Keratinocyte (primary cell): ENCODE measurements at regions not wholly inside any gene's neighbourhood (a gene's known extent, or its start where the extent isn't known, plus 50 kb on each side); places are given as distances from the start of the nearest gene placed in this dataset.

Experiments
- DNase-seq: peaks from one replicate; pipeline ENCODE4 v3.0.0-alpha.2; 2011; ENCODE audit warnings: low read depth, missing footprints, low spot score
- FAIRE-seq: peaks from 2 replicates; lab custom pipeline; 2011; peaks lifted over from hg19 to GRCh38; lab: Jason Lieb, UNC
- H2AFZ ChIP-seq: 2 replicates; pipeline ENCODE4 v1.6.0; 2012; ENCODE audit warnings: low read length, control low read depth, inconsistent platforms; ENCODE audit not compliant: control insufficient read depth
- H3K27ac ChIP-seq: 2 replicates; pipeline ENCODE4 v1.5.1; 2011; ENCODE audit warnings: low read length; ENCODE audit not compliant: control insufficient read depth, insufficient read depth
- H3K27me3 ChIP-seq: 3 replicates; pipeline ENCODE4 v1.6.0; 2011; ENCODE audit warnings: low read length; ENCODE audit not compliant: control insufficient read depth, insufficient read depth; ENCODE audit errors: extremely low read depth
- H3K36me3 ChIP-seq, 2 experiments: 2 replicates in 1 of 2; 3 replicates in 1 of 2; pipeline ENCODE4 v1.5.1; 2011; ENCODE audit warnings: low read length in 2 of 2, mild to moderate bottlenecking in 1 of 2; ENCODE audit not compliant: control insufficient read depth in 2 of 2, insufficient read depth in 2 of 2; ENCODE audit errors: extremely low read depth in 1 of 2
- H3K4me1 ChIP-seq: 3 replicates; pipeline ENCODE4 v1.5.1; 2011; ENCODE audit warnings: low read length; ENCODE audit not compliant: control insufficient read depth, insufficient read depth; ENCODE audit errors: extremely low read depth
- H3K4me2 ChIP-seq: 3 replicates; pipeline ENCODE4 v1.6.0; 2011; ENCODE audit warnings: low read depth, low read length; ENCODE audit not compliant: control insufficient read depth, insufficient read depth; ENCODE audit errors: extremely low read depth
- H3K4me3 ChIP-seq, 3 experiments: fragments of 200-600 bp in 1 of 3; sonication (generic) in 1 of 3; 2 replicates in 2 of 3; 3 replicates in 1 of 3; pipeline ENCODE4 v1.5.1; 2011 to 2016; ENCODE audit warnings: low read length in 3 of 3, mild to moderate bottlenecking in 3 of 3, control low read depth in 2 of 3, inconsistent platforms in 1 of 3, low read depth in 1 of 3, mixed read lengths in 1 of 3, mixed run types in 1 of 3, moderate library complexity in 1 of 3; ENCODE audit not compliant: control insufficient read depth in 2 of 3, insufficient read depth in 2 of 3; ENCODE audit errors: extremely low read depth in 1 of 3
- H3K79me2 ChIP-seq: 2 replicates; pipeline ENCODE4 v1.6.0; 2012; ENCODE audit warnings: low read length; ENCODE audit not compliant: control insufficient read depth, insufficient read depth
- H3K9ac ChIP-seq: 3 replicates; pipeline ENCODE4 v1.6.0; 2011; ENCODE audit warnings: low read length; ENCODE audit not compliant: control insufficient read depth, insufficient read depth; ENCODE audit errors: extremely low read depth
- H3K9me1 ChIP-seq: 3 replicates; pipeline ENCODE4 v1.6.0; 2011; ENCODE audit warnings: low read length; ENCODE audit not compliant: control insufficient read depth, insufficient read depth; ENCODE audit errors: extremely low read depth
- H3K9me3 ChIP-seq: 2 replicates; pipeline ENCODE4 v1.5.1; 2012; ENCODE audit warnings: low read depth, low read length; ENCODE audit not compliant: control insufficient read depth
- H4K20me1 ChIP-seq: 3 replicates; pipeline ENCODE4 v1.6.0; 2011; ENCODE audit warnings: low read length; ENCODE audit not compliant: control insufficient read depth, insufficient read depth; ENCODE audit errors: extremely low read depth
- EZH2 ChIP-seq: IDR thresholded peaks from one replicate; pipeline ENCODE4 v1.6.1; 2012; ENCODE audit warnings: inconsistent platforms, mild to moderate bottlenecking, low read length, moderate library complexity
- dilution Hi-C: fragments of 300-500 bp; cut with MboI; formaldehyde crosslinking; loops from one replicate; pipeline ENCODE4 v1.7.0; 2020; ENCODE audit warnings: low sequenced_read_pairs; ENCODE audit not compliant: extremely low pct_ligation_motif_present
- TF ChIP-seq, protein P1 (sequence below), 3 experiments: IDR thresholded peaks in 1 of 3; conservative IDR thresholded peaks in 1 of 3; optimal IDR thresholded peaks in 1 of 3; 2 replicates in 2 of 3; 3 replicates in 1 of 3; pipeline versions ENCODE3 to v1.5.1; 2011; ENCODE audit warnings: low read length in 3 of 3, mild to moderate bottlenecking in 3 of 3, moderate library complexity in 2 of 3, control low read depth in 1 of 3, inconsistent platforms in 1 of 3; ENCODE audit not compliant: insufficient read depth in 2 of 3; ENCODE audit errors: extremely low read depth in 1 of 3

DNA sequence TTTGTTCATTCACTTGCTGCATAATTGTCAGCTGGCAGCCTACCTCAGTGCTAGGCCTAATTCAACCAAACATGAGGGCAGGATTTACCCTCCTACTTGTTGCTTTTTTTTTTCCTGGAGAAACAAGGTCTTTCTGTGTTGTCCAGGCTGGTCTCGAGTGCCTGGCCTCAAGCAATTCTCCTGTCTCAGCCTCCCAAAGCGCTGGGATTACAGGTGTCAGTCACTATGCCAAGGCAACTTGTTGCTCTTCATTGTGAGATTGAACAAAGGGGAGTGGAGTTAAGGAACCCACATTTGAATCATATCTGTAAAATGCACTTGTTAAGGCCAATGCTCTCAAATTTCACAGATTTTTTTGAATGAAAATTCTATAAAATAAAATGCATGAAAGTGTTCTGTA is 380.5 kb downstream of the TMEM161B start:
- H3K4me2 ChIP-seq, result no peak overlapping the region
- no peak for TF ChIP-seq EZH2
- TF ChIP-seq, protein P1, sequence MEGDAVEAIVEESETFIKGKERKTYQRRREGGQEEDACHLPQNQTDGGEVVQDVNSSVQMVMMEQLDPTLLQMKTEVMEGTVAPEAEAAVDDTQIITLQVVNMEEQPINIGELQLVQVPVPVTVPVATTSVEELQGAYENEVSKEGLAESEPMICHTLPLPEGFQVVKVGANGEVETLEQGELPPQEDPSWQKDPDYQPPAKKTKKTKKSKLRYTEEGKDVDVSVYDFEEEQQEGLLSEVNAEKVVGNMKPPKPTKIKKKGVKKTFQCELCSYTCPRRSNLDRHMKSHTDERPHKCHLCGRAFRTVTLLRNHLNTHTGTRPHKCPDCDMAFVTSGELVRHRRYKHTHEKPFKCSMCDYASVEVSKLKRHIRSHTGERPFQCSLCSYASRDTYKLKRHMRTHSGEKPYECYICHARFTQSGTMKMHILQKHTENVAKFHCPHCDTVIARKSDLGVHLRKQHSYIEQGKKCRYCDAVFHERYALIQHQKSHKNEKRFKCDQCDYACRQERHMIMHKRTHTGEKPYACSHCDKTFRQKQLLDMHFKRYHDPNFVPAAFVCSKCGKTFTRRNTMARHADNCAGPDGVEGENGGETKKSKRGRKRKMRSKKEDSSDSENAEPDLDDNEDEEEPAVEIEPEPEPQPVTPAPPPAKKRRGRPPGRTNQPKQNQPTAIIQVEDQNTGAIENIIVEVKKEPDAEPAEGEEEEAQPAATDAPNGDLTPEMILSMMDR (optimal IDR thresholded peaks at IDR 0.05 in 1 of 3, IDR thresholded peaks at IDR 0.05 in 1 of 3, conservative IDR thresholded peaks at IDR 0.05 in 1 of 3; ENCODE audit: extremely low read depth in 1 of 3, insufficient read depth in 2 of 3, low read length in 3 of 3), result no peak
- no peaks in the 10 kb centered on the region for H4K20me1 ChIP-seq
- no peak for DNase-seq
- no peaks in the 10 kb centered on the region for H3K9me1 ChIP-seq
- H3K9ac ChIP-seq, result no peak overlapping the region
- H3K9me3 ChIP-seq, result no peaks in the 10 kb centered on the region
- no peaks in the 10 kb centered on the region for H3K79me2 ChIP-seq
- H3K4me1 ChIP-seq, result no peaks in the 10 kb centered on the region
- H3K4me3 ChIP-seq, result no peak overlapping the region
- FAIRE-seq, result no peak
- H3K36me3 ChIP-seq, result no peaks in the 10 kb centered on the region
- no peak overlapping the region for H2AFZ ChIP-seq
- no peak overlapping the region for H3K27ac ChIP-seq
- dilution Hi-C loops, result no loop called here
- H3K27me3 ChIP-seq, result no peaks in the 10 kb centered on the region

DNA sequence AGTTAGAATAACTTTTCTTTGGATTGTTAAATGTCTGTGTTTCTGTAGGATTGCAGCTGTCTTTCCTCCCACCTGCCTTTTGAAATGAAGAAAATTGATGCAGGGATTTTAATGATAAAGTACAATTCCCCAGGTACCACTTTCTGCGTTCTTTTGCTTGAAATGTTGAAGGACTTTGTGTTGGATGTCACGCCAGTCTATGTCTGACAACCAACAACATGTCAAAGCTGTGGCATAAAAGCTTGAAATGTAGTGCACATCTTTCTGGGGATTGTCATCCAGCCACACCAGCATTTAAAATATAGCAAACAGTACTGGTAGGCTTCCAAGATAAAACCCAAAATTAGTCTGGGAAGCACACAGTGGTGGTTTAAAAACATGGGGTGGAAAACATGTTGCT is 381.4 kb downstream of the TMEM161B start:
- dilution Hi-C loops, result no loop called here
- DNase-seq, result no peak
- Histone ChIP-seq H3K27me3 (no peaks in the 10 kb centered on the region), H2AFZ (no peak overlapping the region), H3K9ac (no peak overlapping the region), H3K4me2 (no peak overlapping the region), H3K27ac (no peak overlapping the region), H4K20me1 (no peaks in the 10 kb centered on the region), H3K4me1 (no peaks in the 10 kb centered on the region), H3K9me1 (no peaks in the 10 kb centered on the region), H3K36me3 (no peaks in the 10 kb centered on the region), H3K9me3 (no peaks in the 10 kb centered on the region), H3K4me3 (no peak overlapping the region), H3K79me2 (no peaks in the 10 kb centered on the region)
- TF ChIP-seq, protein P1 (optimal IDR thresholded peaks at IDR 0.05 in 1 of 3, IDR thresholded peaks at IDR 0.05 in 1 of 3, conservative IDR thresholded peaks at IDR 0.05 in 1 of 3; ENCODE audit: extremely low read depth in 1 of 3, insufficient read depth in 2 of 3, low read length in 3 of 3), result no peak
- no peak for TF ChIP-seq EZH2
- no peak for FAIRE-seq
